G401 (cell line): ENCODE measurements at regions not wholly inside any gene's neighbourhood (a gene's known extent, or its start where the extent isn't known, plus 50 kb on each side); places are given as distances from the start of the nearest gene placed in this dataset.

ENCODE experiments used
- DNase-seq: peaks from one replicate; pipeline ENCODE4 v3.0.0-alpha.2; 2015; ENCODE audit warnings: low spot score
- in situ Hi-C: cut with HindIII; loops from 2 replicates; pipeline ENCODE4 v1.10.0; 2016; ENCODE audit warnings: low sequenced_read_pairs, mixed read lengths

GRCh38 chr6:47129129-47129528 lies 87.0 kb upstream of the ADGRF1 start:
- in situ Hi-C loops: no loop called here
- DNase-seq: peak; percentile 8

- no peak for DNase-seq
- in situ Hi-C loops: no loop called here
Measured at GRCh38 chr6:47126647-47127391, 84.7 kb upstream of the ADGRF1 start.

DNA sequence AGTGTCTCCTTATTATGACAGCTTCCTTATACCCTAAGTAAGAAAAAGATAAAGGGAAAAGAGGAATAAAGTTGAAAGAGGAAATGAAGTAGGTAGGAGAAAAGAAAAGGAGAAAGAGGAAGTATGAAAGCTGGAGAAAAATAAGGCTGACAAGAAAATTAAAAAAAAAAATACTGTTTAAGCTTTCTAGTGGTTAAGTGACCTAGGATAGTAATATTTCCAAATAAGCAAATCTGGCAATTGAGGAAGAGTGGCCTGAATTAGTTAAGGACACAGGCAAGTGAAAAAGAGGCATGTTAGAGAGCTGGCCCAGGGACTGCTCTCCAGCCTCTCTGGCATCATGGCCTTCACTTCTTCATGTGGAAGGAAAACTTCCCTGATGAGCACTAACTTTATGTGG lies 76.5 kb upstream of the ADGRF1 start:
- DNase-seq: no peak
- in situ Hi-C loops: no loop called here

DNA sequence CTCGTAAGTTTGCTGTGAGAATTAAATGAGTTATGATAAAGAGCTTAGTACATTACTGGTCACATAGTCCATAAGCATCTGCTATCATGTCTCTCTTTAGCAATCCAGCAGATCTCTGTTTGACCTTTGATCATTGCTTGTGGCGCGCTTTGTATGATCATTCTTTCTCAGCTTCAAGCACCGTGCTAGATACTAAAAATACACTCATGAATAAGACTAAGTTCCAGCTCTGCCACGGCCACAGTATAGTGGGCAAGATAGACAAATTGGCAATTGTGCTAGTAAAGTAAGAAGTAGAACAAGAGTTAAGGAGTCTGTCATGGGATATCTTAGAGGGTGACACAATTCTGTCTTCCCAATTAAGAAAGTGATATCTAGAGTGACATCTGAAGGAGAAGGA lies 75.2 kb upstream of the ADGRF1 start:
- DNase-seq: no peak
- in situ Hi-C loops: no loop called here

DNA sequence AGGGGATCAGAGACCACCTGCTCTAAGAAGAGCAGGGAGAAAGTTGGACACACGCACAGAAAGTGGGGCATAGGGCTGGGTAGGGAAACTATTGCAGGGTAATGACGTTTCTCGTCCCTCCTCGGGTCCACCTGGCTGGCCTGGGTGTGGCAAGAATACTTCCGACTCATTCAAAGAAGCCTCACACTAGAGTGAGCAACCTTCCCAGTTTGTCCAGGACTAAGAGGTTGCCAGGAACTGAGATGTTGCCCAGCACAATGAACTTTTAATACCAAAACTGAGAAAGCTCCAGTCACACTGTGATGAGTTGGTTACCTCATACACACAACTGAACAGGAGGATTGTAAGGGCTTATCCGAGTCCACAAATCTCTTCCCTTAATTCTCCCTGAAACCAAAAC lies 74.5 kb upstream of the ADGRF1 start:
- in situ Hi-C loops: no loop called here
- no peak for DNase-seq

- in situ Hi-C loops: no loop called here
- DNase-seq: no peak
Measured at GRCh38 chr6:47116086-47116485, 74.0 kb upstream of the ADGRF1 start.

DNA sequence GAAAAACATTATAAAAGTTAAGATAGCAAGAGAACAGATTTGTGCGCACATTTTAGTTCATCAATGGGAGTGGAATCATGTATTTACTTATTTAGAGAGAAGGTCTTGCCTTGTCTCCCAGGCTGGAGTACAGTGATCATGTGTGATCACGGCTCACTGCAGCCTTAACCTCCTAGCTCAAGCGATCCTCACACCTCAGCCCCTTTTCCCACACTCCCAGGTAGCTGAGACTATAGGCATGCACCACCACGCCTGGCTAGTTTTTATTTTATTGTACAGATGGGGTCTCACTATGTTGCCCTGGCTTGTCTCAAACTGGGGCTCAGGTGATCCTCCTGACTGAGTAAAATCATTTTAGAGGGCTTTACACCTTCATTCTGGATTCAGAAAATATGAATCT lies 72.3 kb upstream of the ADGRF1 start:
- DNase-seq: no peak
- in situ Hi-C loops: no loop called here

GRCh38 chr6:47112317-47112716 lies 70.2 kb upstream of the ADGRF1 start:
- in situ Hi-C loops: no loop called here
- no peak for DNase-seq

GRCh38 chr6:47111685-47112084 lies 69.6 kb upstream of the ADGRF1 start:
- no peak for DNase-seq
- in situ Hi-C loops: no loop called here

GRCh38 chr6:47109281-47109680 lies 67.1 kb upstream of the ADGRF1 start:
- in situ Hi-C loops: no loop called here
- DNase-seq: no peak

DNA sequence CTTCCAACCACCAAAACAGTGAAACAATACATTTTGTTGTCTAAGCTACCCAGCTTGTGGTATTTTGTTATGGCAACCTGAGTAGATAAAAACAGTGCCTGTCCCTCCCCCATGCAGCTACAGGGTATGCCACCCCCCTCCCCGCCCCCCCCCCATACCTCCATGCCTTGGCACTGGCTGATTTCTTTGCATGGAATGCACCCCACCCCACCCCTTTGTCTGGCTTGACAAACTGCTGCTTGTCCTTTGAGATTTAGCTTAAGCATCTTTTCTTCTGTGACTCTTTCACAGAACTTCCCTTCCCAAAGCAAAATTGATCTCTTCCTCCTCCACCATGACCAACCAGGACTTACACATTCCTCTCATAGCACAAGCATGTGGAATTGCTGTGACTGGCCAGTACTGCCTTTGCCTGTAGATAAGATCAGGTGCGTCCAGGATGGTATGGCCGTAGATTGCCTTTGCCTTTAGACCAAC lies 64.6 kb upstream of the ADGRF1 start:
- DNase-seq: no peak
- in situ Hi-C loops: no loop called here

DNA sequence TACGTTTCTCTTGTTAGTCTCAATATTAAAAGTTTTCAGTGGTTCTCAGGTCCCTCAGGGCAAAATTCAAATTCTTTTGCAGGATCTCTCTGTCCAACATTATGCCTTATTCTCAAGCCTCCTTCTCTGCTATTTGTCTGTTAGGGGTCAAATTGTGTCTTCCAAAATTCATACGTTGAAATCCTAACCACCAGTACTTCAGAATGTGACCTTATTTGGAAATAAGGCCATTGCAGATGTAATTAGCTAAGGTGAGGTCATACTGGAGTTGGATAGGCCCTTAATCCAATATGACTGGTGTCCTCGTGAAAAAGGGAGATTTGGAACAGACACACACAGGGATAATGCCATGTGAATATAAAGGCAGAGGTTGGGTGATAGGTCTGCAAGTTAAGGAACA lies 64.1 kb upstream of the ADGRF1 start:
- in situ Hi-C loops: no loop called here
- DNase-seq: no peak

DNA sequence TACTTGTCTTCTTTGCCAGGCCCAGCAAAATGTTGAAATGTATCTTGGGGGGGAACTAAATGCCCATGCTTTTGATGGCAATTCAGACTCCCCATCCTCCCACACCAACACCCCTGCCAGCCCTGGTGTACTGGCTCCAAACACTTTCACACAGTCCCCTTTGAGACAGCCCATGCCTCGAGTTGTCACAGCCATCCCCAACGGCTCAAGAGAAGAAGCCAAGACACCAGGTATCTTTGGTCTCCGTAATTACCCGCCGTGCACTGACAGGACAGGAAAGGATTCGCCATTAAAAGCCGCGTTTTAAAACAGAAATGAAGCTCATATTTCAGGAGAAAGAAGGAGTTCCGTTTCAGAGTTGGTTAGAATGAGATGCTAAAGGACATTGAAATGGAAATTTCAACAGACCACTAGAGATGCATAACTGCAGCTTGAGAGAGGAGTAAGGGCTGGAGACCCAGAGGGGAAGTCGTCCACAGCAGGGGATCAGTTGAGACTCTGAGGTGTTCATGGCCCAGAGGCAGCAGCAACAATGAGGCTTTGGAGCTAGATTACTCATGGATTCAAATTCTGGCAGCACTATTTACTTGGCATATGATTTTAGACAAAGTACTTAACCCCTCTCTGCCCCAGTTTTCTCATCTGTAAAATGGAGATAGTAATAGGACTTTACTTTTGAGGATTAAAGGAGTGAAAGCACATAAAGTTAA lies 63.5 kb upstream of the ADGRF1 start:
- DNase-seq: no peak
- in situ Hi-C loops: no loop called here

- in situ Hi-C loops: no loop called here
- DNase-seq: no peak
Measured at GRCh38 chr6:47103931-47104330, 61.8 kb upstream of the ADGRF1 start.

DNA sequence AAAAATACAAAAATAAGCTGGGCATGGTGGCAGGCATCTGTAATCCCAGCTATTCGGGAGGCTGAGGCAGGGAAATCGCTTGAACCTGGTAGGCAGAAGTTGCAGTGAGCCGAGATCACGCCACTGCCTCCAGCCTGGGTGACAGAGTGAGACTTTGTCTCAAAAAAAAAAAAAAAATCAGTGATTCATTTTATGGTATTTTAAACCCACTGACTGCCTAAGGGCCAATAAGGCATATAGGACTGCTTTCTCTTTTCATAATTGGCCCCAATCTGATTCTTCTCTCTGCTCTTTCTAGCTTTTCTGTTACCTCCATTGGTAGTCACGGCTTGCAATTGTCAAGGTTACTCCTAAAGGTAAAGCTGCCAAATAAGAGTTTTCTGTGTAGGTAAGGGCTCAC lies 60.2 kb upstream of the ADGRF1 start:
- DNase-seq: no peak
- in situ Hi-C loops: no loop called here

GRCh38 chr6:47098570-47098993 lies 56.5 kb upstream of the ADGRF1 start:
- peak; percentile 9 for DNase-seq
- in situ Hi-C loops: no loop called here

DNA sequence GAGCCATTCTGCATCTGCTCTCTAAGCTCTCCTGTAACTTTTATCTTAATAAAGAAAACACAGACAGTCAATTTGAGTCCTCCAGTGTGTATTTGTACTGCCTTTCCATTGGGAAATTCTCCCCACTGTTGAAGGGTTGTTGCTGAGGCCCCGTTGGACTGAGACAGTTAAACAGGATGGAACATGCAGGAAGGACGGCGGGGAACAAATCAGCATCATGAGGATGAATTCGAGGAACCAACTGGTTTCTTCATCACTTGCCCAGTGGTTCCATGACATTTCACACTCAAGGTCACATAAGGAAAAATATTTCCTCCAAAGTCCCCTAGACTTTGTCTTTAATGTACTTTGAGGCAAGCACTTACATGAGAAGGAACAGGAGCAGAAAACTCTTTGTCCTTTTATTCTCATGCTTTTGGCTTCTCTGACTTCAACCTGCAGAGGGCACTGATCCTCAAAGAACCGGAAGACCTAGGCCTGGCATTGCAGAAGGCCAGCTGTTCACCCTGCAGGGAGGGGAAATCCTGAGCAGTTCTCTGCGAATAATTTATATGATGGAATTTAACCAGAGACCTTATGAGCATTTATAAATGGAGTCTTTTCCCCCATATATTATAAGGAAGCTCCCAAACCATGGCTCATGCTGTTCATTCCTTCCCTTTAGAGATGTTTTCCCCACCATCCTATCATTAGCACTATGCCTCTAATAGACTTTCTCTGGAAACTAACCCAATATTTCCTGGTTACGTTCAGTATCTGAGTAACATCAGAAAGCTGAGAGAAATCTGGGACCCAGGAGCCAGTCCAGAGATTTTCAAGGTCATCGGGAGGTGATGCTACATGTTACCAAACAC lies 55.2 kb upstream of the ADGRF1 start:
- peak; percentile 92 for DNase-seq
- in situ Hi-C loops: no loop called here

DNA sequence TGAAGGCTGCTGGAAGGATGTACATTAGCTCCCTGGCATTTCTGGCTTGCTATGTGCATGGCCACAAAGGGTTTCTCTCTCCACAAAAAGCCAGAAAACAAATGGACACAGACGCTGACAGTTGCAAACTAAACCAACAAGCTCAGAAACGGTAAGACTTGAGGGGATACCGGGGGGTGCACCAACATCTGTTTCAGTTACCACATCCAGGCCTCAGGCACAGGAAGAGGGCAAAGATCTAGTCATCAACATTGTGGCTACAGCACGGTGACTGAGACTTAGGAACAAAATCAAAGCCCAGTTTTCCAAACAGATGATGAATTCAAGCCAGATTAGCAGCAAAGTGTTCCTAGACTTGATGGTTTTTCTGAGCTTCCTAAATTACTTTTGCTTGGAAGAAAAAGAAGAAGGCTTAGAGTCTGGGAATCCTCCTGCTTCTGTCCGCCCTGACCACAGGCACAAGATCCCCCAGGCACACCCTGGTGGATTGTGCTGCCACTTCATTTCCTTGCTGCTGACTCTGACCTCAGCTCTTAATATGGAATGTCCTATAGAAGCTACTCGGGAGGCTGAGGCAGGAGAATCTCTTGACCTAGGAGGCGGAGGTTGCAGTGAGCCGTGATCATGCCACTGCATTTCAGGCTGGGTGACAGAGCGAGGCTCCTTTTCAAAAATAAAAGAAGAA lies 54.2 kb upstream of the ADGRF1 start:
- in situ Hi-C loops: no loop called here
- no peak for DNase-seq

DNA sequence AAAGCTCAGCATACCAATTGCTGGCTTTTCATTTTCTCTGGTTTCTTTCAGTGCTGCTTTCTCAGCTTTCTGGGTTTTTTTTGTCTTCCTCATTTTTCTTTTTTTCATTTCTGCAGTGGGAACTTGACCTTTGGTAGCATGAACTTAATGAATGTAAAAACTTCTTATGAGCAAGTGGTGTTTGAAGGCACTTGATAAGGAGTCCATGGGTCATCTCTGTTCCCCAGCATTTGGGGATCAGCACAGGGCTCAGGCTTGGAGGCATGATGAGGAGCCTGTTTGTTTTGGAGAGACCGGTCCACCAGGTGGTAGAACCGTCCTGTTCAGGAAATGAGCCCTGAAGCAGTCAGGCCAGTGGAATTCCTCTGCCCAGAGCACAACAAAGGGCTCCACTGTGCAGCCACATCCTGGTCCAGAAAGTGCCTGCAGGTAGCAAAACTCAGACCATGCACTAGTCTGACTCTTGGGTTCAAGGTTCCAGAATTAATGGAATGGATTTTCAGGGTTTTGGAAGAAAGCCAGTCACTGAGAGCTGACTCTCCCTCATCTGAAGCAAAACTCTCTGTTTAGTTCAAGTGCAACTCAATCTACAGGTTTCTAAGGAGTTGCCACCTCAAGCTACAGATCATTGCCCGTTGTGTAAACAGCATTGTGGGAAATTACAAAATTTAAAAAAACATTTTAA lies 52.3 kb upstream of the ADGRF1 start:
- no peak for DNase-seq
- in situ Hi-C loops: no loop called here
